IMR-90 (cell line): ENCODE measurements at regions not wholly inside any gene's neighbourhood (a gene's known extent, or its start where the extent isn't known, plus 50 kb on each side); places are given as distances from the start of the nearest gene placed in this dataset.

ENCODE experiments used
- ATAC-seq: fragments of 200-7000 bp; cut with Tn5 transposase; 2 replicates; pipeline ENCODE4 v1.9.1; 2020; ENCODE audit warnings: low read depth, mild to moderate bottlenecking, moderate library complexity
- BruUV-seq: library from RNA; stranded (reverse); fragments of 400-500 nt; replicated peaks from 2 replicates; lab custom pipeline; 2021; lab: Mats Ljungman, UMichigan
- CTCF ChIA-PET: fragments of 300-600 bp; formaldehyde crosslinking; extraction: SDS; loops from one replicate; lab custom pipeline; 2021; ENCODE audit warnings: antibody characterized with exemption; lab: Yijun Ruan, JAX
- POLR2A ChIA-PET: fragments of 300-600 bp; sonication (Branson Sonifier 250); formaldehyde crosslinking; loops from one replicate; lab custom pipeline; 2022; ENCODE audit warnings: antibody characterized with exemption; ENCODE audit not compliant: unreplicated experiment; lab: Charles Lee
- DNase-seq: peaks from one replicate; pipeline ENCODE4 v3.0.0; 2013
- H2AFZ ChIP-seq: replicated peaks from 2 replicates; pipeline ENCODE3; 2013; ENCODE audit warnings: low read length, mild to moderate bottlenecking; ENCODE audit not compliant: poor library complexity
- H2AK5ac ChIP-seq: 2 replicates; pipeline ENCODE4 v1.6.1; 2013; ENCODE audit warnings: low read depth, low read length, inconsistent platforms
- H2AK9ac ChIP-seq: replicated peaks from 2 replicates; pipeline ENCODE3; 2013; ENCODE audit warnings: mild to moderate bottlenecking, low read depth, low read length, moderate library complexity; ENCODE audit not compliant: poor library complexity
- H2BK120ac ChIP-seq: 2 replicates; pipeline ENCODE4 v1.6.1; 2013; ENCODE audit warnings: low read depth, low read length, inconsistent platforms
- H2BK15ac ChIP-seq: 3 replicates; pipeline ENCODE4 v1.6.1; 2013; ENCODE audit warnings: low read depth, low read length, inconsistent platforms
- H2BK20ac ChIP-seq: 2 replicates; pipeline ENCODE4 v1.6.1; 2013; ENCODE audit warnings: low read depth, mild to moderate bottlenecking, inconsistent platforms, low read length, moderate library complexity
- H2BK5ac ChIP-seq: 2 replicates; pipeline ENCODE4 v1.6.1; 2013; ENCODE audit warnings: mild to moderate bottlenecking, low read depth, low read length, inconsistent platforms; ENCODE audit not compliant: poor library complexity, severe bottlenecking
- H3K14ac ChIP-seq: replicated peaks from 2 replicates; pipeline ENCODE4 v1.6.1; 2013; ENCODE audit warnings: low read depth, low read length, inconsistent platforms
- H3K18ac ChIP-seq: 2 replicates; pipeline ENCODE4 v1.6.1; 2013; ENCODE audit warnings: low read depth, low read length, control low read depth
- H3K23ac ChIP-seq: 2 replicates; pipeline ENCODE4 v1.6.1; 2013; ENCODE audit warnings: low read depth, low read length, inconsistent platforms
- H3K27ac ChIP-seq: 2 replicates; pipeline ENCODE4 v1.5.1; 2013; ENCODE audit warnings: mild to moderate bottlenecking, control low read depth, low read length; ENCODE audit not compliant: insufficient read depth
- H3K27me3 ChIP-seq: 2 replicates; pipeline ENCODE4 v1.6.1; 2013; ENCODE audit warnings: low read length; ENCODE audit not compliant: control insufficient read depth, insufficient read depth
- H3K36me3 ChIP-seq: 2 replicates; pipeline ENCODE4 v1.6.1; 2013; ENCODE audit warnings: low read length, mixed read lengths; ENCODE audit not compliant: control insufficient read depth, insufficient read depth
- H3K4ac ChIP-seq: 2 replicates; pipeline ENCODE4 v1.6.1; 2013; ENCODE audit warnings: low read depth, low read length, inconsistent platforms
- H3K4me1 ChIP-seq: 2 replicates; pipeline ENCODE4 v1.6.1; 2013; ENCODE audit warnings: low read length, mixed read lengths; ENCODE audit not compliant: control insufficient read depth, insufficient read depth
- H3K4me2 ChIP-seq: 2 replicates; pipeline ENCODE4 v1.6.1; 2013; ENCODE audit warnings: low read depth, mild to moderate bottlenecking, control low read depth, low read length, moderate library complexity
- H3K4me3 ChIP-seq: 2 replicates; pipeline ENCODE4 v1.5.1; 2013; ENCODE audit warnings: low read depth, mild to moderate bottlenecking, control low read depth, low read length, moderate library complexity; ENCODE audit not compliant: insufficient read depth
- H3K56ac ChIP-seq: 2 replicates; pipeline ENCODE4 v1.6.1; 2013; ENCODE audit warnings: low read length, inconsistent platforms; ENCODE audit not compliant: insufficient read depth; ENCODE audit errors: extremely low read depth
- H3K79me1 ChIP-seq, 2 experiments: 2 replicates each; pipeline ENCODE4 v1.6.1; 2013; ENCODE audit warnings: low read length in 2 of 2, inconsistent platforms in 1 of 2, low read depth in 1 of 2
- H3K9ac ChIP-seq: 2 replicates; pipeline ENCODE4 v1.6.1; 2013; ENCODE audit warnings: low read depth, low read length, control low read depth
- H3K9me1 ChIP-seq: 2 replicates; pipeline ENCODE4 v1.6.1; 2013; ENCODE audit warnings: low read length, inconsistent platforms; ENCODE audit not compliant: insufficient read depth
- H3K9me3 ChIP-seq: 2 replicates; pipeline ENCODE4 v1.6.1; 2013; ENCODE audit warnings: low read length; ENCODE audit not compliant: control insufficient read depth, insufficient read depth
- H4K20me1 ChIP-seq: 2 replicates; pipeline ENCODE4 v1.6.1; 2013; ENCODE audit warnings: low read length, inconsistent platforms; ENCODE audit not compliant: insufficient read depth
- H4K5ac ChIP-seq: 2 replicates; pipeline ENCODE4 v1.6.1; 2013; ENCODE audit warnings: mild to moderate bottlenecking, low read depth, low read length, control low read depth
- H4K8ac ChIP-seq, 2 experiments: 2 replicates each; pipeline ENCODE4 v1.6.1; 2013; ENCODE audit warnings: low read depth in 2 of 2, low read length in 2 of 2, control low read depth in 1 of 2, inconsistent platforms in 1 of 2
- H4K91ac ChIP-seq: 2 replicates; pipeline ENCODE4 v1.6.1; 2013; ENCODE audit warnings: low read depth, low read length, inconsistent platforms; ENCODE audit not compliant: insufficient read depth
- BHLHE40 ChIP-seq: fragments of 150-350 bp; IDR thresholded peaks from 2 replicates; pipeline ENCODE4 v1.6.1; 2016; ENCODE audit warnings: mild to moderate bottlenecking, low read depth, low read length
- CEBPB ChIP-seq: IDR thresholded peaks from 2 replicates; pipeline ENCODE4 v1.6.1; 2012; ENCODE audit warnings: low read depth, low read length, improper control_type of control experiment
- CHD1 ChIP-seq: IDR thresholded peaks from 2 replicates; pipeline ENCODE4 v1.6.1; 2012; ENCODE audit warnings: low read depth, low read length, improper control_type of control experiment
- FOS ChIP-seq: fragments of 150-350 bp; IDR thresholded peaks from 2 replicates; pipeline ENCODE4 v1.6.1; 2016; ENCODE audit warnings: low read depth, low read length
- MAFK ChIP-seq: IDR thresholded peaks from 2 replicates; pipeline ENCODE4 v1.6.1; 2012; ENCODE audit warnings: low read depth, low read length, improper control_type of control experiment
- MAZ ChIP-seq: IDR thresholded peaks from 2 replicates; pipeline ENCODE4 v1.6.1; 2012; ENCODE audit warnings: low read depth, mild to moderate bottlenecking, low read length, improper control_type of control experiment, moderate library complexity, borderline replicate concordance
- POLR2A ChIP-seq: IDR thresholded peaks from 2 replicates; pipeline ENCODE4 v1.6.1; 2012; ENCODE audit warnings: mild to moderate bottlenecking, low read depth, low read length
- RAD21 ChIP-seq: IDR thresholded peaks from 2 replicates; pipeline ENCODE4 v1.6.1; 2012; ENCODE audit warnings: low read length, improper control_type of control experiment
- RFX5 ChIP-seq: IDR thresholded peaks from 2 replicates; pipeline ENCODE4 v1.8.0; 2012; ENCODE audit warnings: low read depth, mild to moderate bottlenecking, low read length, moderate library complexity
- SMC3 ChIP-seq: fragments of 150-350 bp; IDR thresholded peaks from 2 replicates; pipeline ENCODE4 v1.6.1; 2016; ENCODE audit warnings: low read depth, mild to moderate bottlenecking, antibody characterized with exemption, low read length, moderate library complexity
- WGBS, 2 experiments: methylation state at CpG; one replicate each; pipeline versions ENCODE4 v1.1.5 to v1.1.7; 2013; ENCODE audit warnings: missing lambda C conversion rate in 2 of 2; ENCODE audit not compliant: insufficient read length in 1 of 2; ENCODE audit errors: extremely low coverage in 2 of 2; 5-methylcytosine and 5-hydroxymethylcytosine counted together
- dilution Hi-C: fragments of 300-500 bp; cut with HindIII; formaldehyde crosslinking; loops from one replicate; pipeline ENCODE4 v1.14.3; 2018; ENCODE audit warnings: low sequenced_read_pairs; ENCODE audit not compliant: unreplicated experiment
- in situ Hi-C: fragments of 300-500 bp; cut with MboI; formaldehyde crosslinking; loops from 3 replicates; pipeline ENCODE4 v1.14.3; 2019; ENCODE audit warnings: low sequenced_read_pairs, inconsistent platforms, mixed read lengths
- intact Hi-C: fragments of 100-400 bp; cut with micrococcal nuclease; formaldehyde crosslinking; loops from 2 replicates; pipeline ENCODE4 v1.10.0; 2022
- TF ChIP-seq, protein P1 (sequence below): fragments of 150-350 bp; IDR thresholded peaks from 2 replicates; pipeline ENCODE4 v1.6.1; 2017; ENCODE audit warnings: mild to moderate bottlenecking, antibody characterized with exemption, low read length, low read depth
- TF ChIP-seq, protein P2 (sequence below): fragments of 150-350 bp; IDR thresholded peaks from 2 replicates; pipeline ENCODE4 v1.6.1; 2016; ENCODE audit warnings: low read depth, mild to moderate bottlenecking, low read length, moderate library complexity, borderline replicate concordance
- TF ChIP-seq, protein P3 (sequence below): conservative IDR thresholded peaks from 2 replicates; pipeline ENCODE4 v1.5.1; 2012; ENCODE audit warnings: mild to moderate bottlenecking, low read depth, low read length, improper control_type of control experiment

DNA sequence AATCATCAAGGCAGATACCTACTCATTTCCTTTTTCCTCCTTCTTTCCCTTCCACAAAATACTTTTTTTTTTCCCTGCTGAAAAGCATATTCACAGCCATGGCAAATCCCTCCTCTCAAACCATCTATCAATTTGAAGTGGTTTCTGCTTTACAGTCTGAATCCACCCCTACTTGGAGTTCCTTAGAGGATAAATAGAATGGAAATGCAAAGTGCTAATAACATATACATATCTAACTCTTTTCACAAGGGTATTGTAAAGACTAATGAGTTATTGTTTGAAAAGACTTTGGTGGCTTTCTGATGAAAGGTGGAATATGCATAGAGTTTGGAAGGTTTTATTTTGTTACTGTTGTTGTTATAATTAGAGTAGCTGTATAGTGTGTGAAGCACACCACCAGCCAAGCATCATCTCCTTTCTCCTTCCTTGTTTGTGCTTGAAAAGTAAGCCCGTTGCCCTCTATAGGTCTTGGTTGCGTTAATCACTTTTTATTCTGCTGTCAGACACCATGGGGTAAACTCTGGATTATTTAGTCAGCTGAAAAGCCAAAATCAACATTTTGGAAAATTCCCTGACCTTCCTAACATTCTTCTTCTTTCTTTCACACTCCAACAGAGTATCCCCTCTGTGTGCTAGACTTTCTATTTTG lies 2126.9 kb upstream of the CELF4 start:
- Histone ChIP-seq H4K5ac (no peak overlapping the region), H2AFZ (no peak overlapping the region)
- dilution Hi-C loops: no loop called here

More for the DNA sequence above, 2126.9 kb upstream of the CELF4 start:
- Histone ChIP-seq H2AK5ac (no peak overlapping the region), H3K36me3 (no peaks in the 10 kb centered on the region), H4K91ac (no peak overlapping the region), H3K9ac (no peak overlapping the region), H3K23ac (no peak overlapping the region; the same call in 1 of the 2 replicates), H2BK15ac (no peak overlapping the region), H2BK120ac (no peak overlapping the region), H3K79me1 (no peaks in the 10 kb centered on the region), H3K18ac (no peak overlapping the region), H3K4me1 (no peaks in the 10 kb centered on the region), H3K4me3 (no peak overlapping the region), H3K14ac (no peak overlapping the region), H3K9me3 (no peaks in the 10 kb centered on the region), H3K27ac (no peak overlapping the region), H4K20me1 (no peaks in the 10 kb centered on the region), H4K8ac (no peak overlapping the region), H2BK5ac (no peak overlapping the region), H2AK9ac (no peak overlapping the region), H3K9me1 (no peaks in the 10 kb centered on the region), H3K27me3 (no peaks in the 10 kb centered on the region), H3K4ac (no peak overlapping the region), H3K4me2 (no peak overlapping the region), H2BK20ac (no peak overlapping the region), H3K56ac (no peak overlapping the region)
- ChIA-PET CTCF (interaction anchor here (0.7 kb wide), 1 partner anchor 73 kb away, joined by 5 read pairs; no protein-coding TSS in a partner anchor), POLR2A (no interaction called here)
- ATAC-seq: no peak
- TF ChIP-seq SMC3: no peak
- TF ChIP-seq RAD21: no peak
- TF ChIP-seq, protein P1, sequence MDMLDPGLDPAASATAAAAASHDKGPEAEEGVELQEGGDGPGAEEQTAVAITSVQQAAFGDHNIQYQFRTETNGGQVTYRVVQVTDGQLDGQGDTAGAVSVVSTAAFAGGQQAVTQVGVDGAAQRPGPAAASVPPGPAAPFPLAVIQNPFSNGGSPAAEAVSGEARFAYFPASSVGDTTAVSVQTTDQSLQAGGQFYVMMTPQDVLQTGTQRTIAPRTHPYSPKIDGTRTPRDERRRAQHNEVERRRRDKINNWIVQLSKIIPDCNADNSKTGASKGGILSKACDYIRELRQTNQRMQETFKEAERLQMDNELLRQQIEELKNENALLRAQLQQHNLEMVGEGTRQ: no peak
- TF ChIP-seq POLR2A: no peak
- TF ChIP-seq, protein P2, sequence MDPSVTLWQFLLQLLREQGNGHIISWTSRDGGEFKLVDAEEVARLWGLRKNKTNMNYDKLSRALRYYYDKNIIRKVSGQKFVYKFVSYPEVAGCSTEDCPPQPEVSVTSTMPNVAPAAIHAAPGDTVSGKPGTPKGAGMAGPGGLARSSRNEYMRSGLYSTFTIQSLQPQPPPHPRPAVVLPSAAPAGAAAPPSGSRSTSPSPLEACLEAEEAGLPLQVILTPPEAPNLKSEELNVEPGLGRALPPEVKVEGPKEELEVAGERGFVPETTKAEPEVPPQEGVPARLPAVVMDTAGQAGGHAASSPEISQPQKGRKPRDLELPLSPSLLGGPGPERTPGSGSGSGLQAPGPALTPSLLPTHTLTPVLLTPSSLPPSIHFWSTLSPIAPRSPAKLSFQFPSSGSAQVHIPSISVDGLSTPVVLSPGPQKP: no peak
- no peak for TF ChIP-seq MAFK
- no peak for TF ChIP-seq CEBPB
- no peak for TF ChIP-seq RFX5
- TF ChIP-seq CHD1: no peak
- TF ChIP-seq BHLHE40: no peak
- no peak for TF ChIP-seq FOS
- TF ChIP-seq, protein P3, sequence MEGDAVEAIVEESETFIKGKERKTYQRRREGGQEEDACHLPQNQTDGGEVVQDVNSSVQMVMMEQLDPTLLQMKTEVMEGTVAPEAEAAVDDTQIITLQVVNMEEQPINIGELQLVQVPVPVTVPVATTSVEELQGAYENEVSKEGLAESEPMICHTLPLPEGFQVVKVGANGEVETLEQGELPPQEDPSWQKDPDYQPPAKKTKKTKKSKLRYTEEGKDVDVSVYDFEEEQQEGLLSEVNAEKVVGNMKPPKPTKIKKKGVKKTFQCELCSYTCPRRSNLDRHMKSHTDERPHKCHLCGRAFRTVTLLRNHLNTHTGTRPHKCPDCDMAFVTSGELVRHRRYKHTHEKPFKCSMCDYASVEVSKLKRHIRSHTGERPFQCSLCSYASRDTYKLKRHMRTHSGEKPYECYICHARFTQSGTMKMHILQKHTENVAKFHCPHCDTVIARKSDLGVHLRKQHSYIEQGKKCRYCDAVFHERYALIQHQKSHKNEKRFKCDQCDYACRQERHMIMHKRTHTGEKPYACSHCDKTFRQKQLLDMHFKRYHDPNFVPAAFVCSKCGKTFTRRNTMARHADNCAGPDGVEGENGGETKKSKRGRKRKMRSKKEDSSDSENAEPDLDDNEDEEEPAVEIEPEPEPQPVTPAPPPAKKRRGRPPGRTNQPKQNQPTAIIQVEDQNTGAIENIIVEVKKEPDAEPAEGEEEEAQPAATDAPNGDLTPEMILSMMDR: no peak
- no peak for TF ChIP-seq MAZ
- no TSS peak for BruUV-seq
- in situ Hi-C loops (no loop called here), intact Hi-C loops (no loop called here)
- no peak for DNase-seq
- WGBS, 2 experiments: no CpG with 5 or more reads among the region's 2 CpGs
